ENCODE measurements at regions not wholly inside any gene's neighbourhood (a gene's known extent, or its start where the extent isn't known, plus 50 kb on each side); places are given as distances from the start of the nearest gene placed in this dataset.

- intact Hi-C loops (cut with DNase I) = no loop called here
- TF ChIP-seq POLR2A (IDR thresholded peaks at IDR 0.05; ENCODE audit: low read depth) = no peak
- no peak for TF ChIP-seq POLR2AphosphoS5 (IDR thresholded peaks at IDR 0.05)
- TF ChIP-seq CTCF (IDR thresholded peaks at IDR 0.05) = no peak
- no peak for TF ChIP-seq EP300 (IDR thresholded peaks at IDR 0.05)
- H3K27me3 ChIP-seq = no peaks in the 10 kb centered on the region
- H3K27ac ChIP-seq (replicated peaks in 1 of 4) = no peak overlapping the region
- H3K36me3 ChIP-seq = no peaks in the 10 kb centered on the region
- H3K9me3 ChIP-seq = no peaks in the 10 kb centered on the region
- WGBS = 77% methylated on average over 6 of the region's 6 CpGs
- H3K4me1 ChIP-seq = no peaks in the 10 kb centered on the region
- no peak for DNase-seq (ENCODE audit: extremely low spot score)
- H3K4me3 ChIP-seq = no peak overlapping the region
Measured at GRCh38 chr5:6202149-6202967, 176.0 kb downstream of the MED10 start.

DNA sequence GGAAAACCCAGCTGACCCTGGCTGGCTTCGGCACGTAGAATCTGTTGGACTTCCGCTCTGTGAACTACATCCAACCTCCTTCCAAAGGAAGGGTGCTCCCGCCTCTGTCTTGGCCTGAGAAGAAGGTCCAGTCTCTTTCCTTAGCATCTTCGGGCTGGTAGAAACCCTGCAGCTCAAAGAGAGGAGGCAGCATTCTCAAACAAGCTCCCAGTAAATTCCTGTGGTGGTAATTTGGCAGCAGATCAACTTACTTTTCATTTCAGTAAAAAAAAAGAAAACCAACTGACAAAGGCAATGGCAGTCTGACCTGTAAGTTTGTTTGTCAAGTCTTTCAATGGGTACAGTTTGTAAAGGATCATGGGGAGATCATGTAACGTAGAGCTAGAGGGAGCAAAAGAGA lies 176.7 kb downstream of the MED10 start:
- Histone ChIP-seq H3K36me3 (no peaks in the 10 kb centered on the region), H3K4me3 (no peak overlapping the region), H3K9me3 (no peaks in the 10 kb centered on the region), H3K27ac (replicated peaks in 1 of 4) (no peak overlapping the region), H3K4me1 (no peaks in the 10 kb centered on the region), H3K27me3 (no peaks in the 10 kb centered on the region)
- intact Hi-C loops (cut with DNase I) = no loop called here
- TF ChIP-seq EP300 (IDR thresholded peaks at IDR 0.05) (no peak), POLR2AphosphoS5 (IDR thresholded peaks at IDR 0.05) (no peak)
- no peak for DNase-seq (ENCODE audit: extremely low spot score)
- WGBS = 90% methylated on average over 6 of the region's 6 CpGs

- Histone ChIP-seq H3K27ac (replicated peaks in 1 of 4) (no peak overlapping the region), H3K4me3 (no peak overlapping the region), H3K36me3 (no peaks in the 10 kb centered on the region), H3K27me3 (no peaks in the 10 kb centered on the region), H3K4me1 (no peaks in the 10 kb centered on the region), H3K9me3 (no peaks in the 10 kb centered on the region)
- TF ChIP-seq EP300 (IDR thresholded peaks at IDR 0.05) = no peak
- TF ChIP-seq CTCF (IDR thresholded peaks at IDR 0.05) = no peak
- no peak for TF ChIP-seq POLR2AphosphoS5 (IDR thresholded peaks at IDR 0.05)
- no peak for TF ChIP-seq POLR2A (IDR thresholded peaks at IDR 0.05; ENCODE audit: low read depth)
- no peak for DNase-seq (ENCODE audit: extremely low spot score)
- 72% methylated on average over 5 of the region's 5 CpGs for WGBS
- intact Hi-C loops (cut with DNase I) = no loop called here
Measured at GRCh38 chr5:6198531-6198930, 179.8 kb downstream of the MED10 start.

DNA sequence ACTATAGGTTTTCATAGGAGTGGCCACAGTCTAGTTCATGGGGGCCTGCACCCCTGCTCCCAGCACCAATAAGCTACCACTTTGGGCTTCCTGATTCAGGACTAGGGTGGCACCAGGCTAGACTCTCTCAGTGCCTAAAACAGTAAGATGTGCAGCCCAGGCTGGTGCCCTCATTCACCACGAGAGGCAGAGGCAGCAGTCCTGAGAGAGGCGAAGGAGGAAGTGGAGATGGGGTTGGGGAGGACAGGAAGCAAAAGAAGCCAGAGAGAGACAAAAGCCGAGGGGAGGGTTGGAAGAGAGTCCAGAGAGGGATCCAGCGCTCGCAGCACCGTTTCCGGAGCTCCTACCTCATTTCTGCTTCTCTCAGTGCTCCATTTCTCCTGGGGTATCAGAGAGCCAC lies 180.9 kb downstream of the MED10 start:
- no peaks in the 10 kb centered on the region for H3K36me3 ChIP-seq
- no peaks in the 10 kb centered on the region for H3K9me3 ChIP-seq
- H3K27me3 ChIP-seq = no peaks in the 10 kb centered on the region
- H3K4me1 ChIP-seq = no peaks in the 10 kb centered on the region
- intact Hi-C loops (cut with DNase I) = no loop called here
- no peak for DNase-seq (ENCODE audit: extremely low spot score)
- H3K4me3 ChIP-seq = no peak overlapping the region
- no peak for TF ChIP-seq POLR2A (IDR thresholded peaks at IDR 0.05; ENCODE audit: low read depth)
- TF ChIP-seq POLR2AphosphoS5 (IDR thresholded peaks at IDR 0.05) = no peak
- TF ChIP-seq EP300 (IDR thresholded peaks at IDR 0.05) = no peak
- TF ChIP-seq CTCF (IDR thresholded peaks at IDR 0.05) = no peak
- WGBS = 72% methylated on average over 7 of the region's 7 CpGs
- H3K27ac ChIP-seq (replicated peaks in 1 of 4) = no peak overlapping the region

DNA sequence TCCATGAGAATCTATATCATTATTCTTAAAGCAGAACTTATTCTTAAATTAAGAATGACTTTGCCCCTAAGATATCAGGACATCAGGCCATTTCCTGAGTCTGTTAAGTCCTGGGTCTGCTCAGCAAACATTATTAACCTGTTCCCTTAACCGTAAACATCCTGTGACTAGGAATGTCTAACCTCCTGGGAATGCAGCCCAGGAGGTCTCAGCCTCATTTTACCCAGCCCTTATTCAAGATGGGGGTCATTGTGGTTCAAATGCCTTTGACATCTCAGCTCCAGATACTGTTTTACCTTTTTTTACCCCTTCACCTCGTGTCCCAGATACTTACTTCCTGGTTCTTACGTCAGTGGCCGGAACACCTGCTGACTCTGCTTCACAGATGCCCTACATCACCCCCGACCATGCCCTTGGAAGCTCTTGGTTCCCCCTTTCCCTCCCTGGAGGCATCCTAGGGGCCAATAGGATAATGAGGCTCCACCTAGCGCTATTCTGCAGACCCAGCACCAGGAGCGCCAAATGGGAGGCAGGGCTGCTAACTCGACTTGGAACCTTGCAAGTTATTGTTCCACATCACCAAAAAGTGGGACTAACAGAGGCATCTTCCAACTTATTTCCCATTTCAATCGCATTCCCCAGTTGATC lies 182.5 kb downstream of the MED10 start:
- Histone ChIP-seq H3K4me3 (no peak overlapping the region), H3K27ac (replicated peaks in 1 of 4) (no peak overlapping the region), H3K4me1 (no peaks in the 10 kb centered on the region), H3K27me3 (no peaks in the 10 kb centered on the region), H3K36me3 (no peaks in the 10 kb centered on the region), H3K9me3 (no peaks in the 10 kb centered on the region)
- TF ChIP-seq POLR2AphosphoS5 (IDR thresholded peaks at IDR 0.05) (no peak), POLR2A (IDR thresholded peaks at IDR 0.05; ENCODE audit: low read depth) (no peak), CTCF (IDR thresholded peaks at IDR 0.05) (no peak), EP300 (IDR thresholded peaks at IDR 0.05) (no peak)
- intact Hi-C loops (cut with DNase I) = no loop called here
- 83% methylated on average over 9 of the region's 9 CpGs for WGBS
- no peak for DNase-seq (ENCODE audit: extremely low spot score)
